ENCODE measurements at regions not wholly inside any gene's neighbourhood (a gene's known extent, or its start where the extent isn't known, plus 50 kb on each side); places are given as distances from the start of the nearest gene placed in this dataset.
"Not testable (repeated sequence)": the region's sequence is repeated elsewhere in the genome, so short reads cannot be mapped to it uniquely, and the experiment has no call there.

DNA sequence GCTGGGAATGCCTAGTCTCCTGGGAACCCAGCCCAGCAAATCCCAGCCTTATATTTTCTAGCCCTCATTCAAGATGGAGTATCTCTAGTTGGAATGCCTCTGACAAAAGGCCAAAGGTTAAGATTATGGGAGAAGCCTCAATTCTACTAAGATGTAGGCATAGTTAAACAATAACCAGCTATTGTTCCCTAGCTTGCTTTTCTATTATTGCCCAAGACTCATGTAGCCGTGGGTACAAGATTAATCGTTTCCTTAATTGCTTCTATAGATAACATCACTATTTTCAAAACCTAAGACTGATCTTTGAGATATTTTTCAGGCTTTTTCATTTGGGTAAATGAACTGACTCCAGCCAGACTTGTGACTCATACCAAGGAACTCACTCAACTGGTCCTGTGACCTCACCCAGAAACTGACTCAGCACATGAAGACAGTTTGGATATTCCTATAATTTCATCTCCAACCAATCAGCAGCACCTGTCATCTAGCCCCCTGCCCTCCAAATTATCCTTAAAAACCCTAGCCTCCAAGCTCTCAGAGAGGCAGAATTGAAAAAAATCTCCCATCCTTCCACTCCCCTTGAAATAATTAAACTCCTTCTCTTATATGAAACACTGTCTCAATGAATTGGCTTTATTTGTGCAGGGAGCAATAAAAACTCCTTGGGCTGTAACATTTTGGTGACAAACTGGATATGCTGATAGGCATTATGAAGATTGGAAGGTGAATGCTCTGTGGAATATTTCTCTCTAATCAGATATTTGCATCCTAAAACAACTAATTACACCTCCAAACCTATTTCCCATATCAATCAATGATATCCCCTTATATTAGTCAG, 589.0 kb downstream of the C12orf50 start:
- Mint-ChIP-seq H3K4me3 (ENCODE audit: low read depth) (peak overlapping the region; percentile 3), H3K36me3 (ENCODE audit: insufficient read depth) (peaks cover 2% of the 10 kb centered on the region), H3K27me3 (no peaks in the 10 kb centered on the region), H3K9me3 (ENCODE audit: low read depth) (peaks cover 9% of the 10 kb centered on the region), H3K4me1 (ENCODE audit: low read depth) (peaks cover 34% of the 10 kb centered on the region), H3K27ac (peak overlapping the region; percentile 78)
- TF ChIP-seq, protein P1, sequence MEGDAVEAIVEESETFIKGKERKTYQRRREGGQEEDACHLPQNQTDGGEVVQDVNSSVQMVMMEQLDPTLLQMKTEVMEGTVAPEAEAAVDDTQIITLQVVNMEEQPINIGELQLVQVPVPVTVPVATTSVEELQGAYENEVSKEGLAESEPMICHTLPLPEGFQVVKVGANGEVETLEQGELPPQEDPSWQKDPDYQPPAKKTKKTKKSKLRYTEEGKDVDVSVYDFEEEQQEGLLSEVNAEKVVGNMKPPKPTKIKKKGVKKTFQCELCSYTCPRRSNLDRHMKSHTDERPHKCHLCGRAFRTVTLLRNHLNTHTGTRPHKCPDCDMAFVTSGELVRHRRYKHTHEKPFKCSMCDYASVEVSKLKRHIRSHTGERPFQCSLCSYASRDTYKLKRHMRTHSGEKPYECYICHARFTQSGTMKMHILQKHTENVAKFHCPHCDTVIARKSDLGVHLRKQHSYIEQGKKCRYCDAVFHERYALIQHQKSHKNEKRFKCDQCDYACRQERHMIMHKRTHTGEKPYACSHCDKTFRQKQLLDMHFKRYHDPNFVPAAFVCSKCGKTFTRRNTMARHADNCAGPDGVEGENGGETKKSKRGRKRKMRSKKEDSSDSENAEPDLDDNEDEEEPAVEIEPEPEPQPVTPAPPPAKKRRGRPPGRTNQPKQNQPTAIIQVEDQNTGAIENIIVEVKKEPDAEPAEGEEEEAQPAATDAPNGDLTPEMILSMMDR (IDR thresholded peaks at IDR 0.05; ENCODE audit: unreplicated experiment): no peak
- DNase-seq (ENCODE audit: low spot score, unreplicated experiment): no peak

GRCh38 chr12:87430444-87430843, 598.8 kb downstream of the C12orf50 start:
- Mint-ChIP-seq H3K4me3 (ENCODE audit: low read depth) (no peak overlapping the region), H3K36me3 (ENCODE audit: insufficient read depth) (peaks cover 6% of the 10 kb centered on the region)

GRCh38 chr12:87428701-87429277, 600.4 kb downstream of the C12orf50 start:
- H3K4me3 Mint-ChIP-seq (ENCODE audit: low read depth): no peak overlapping the region
- H3K9me3 Mint-ChIP-seq (ENCODE audit: low read depth): peaks cover 31% of the 10 kb centered on the region
- H3K27me3 Mint-ChIP-seq: no peaks in the 10 kb centered on the region
- DNase-seq (ENCODE audit: low spot score, unreplicated experiment): no peak
- H3K36me3 Mint-ChIP-seq (ENCODE audit: insufficient read depth): peaks cover 6% of the 10 kb centered on the region
- TF ChIP-seq, protein P1 (IDR thresholded peaks at IDR 0.05; ENCODE audit: unreplicated experiment): no peak
- no peak overlapping the region for H3K27ac Mint-ChIP-seq
- no peaks in the 10 kb centered on the region for H3K4me1 Mint-ChIP-seq (ENCODE audit: low read depth)

More at GRCh38 chr12:87430444-87430843, 598.8 kb downstream of the C12orf50 start:
- TF ChIP-seq, protein P1 (IDR thresholded peaks at IDR 0.05; ENCODE audit: unreplicated experiment): no peak
- Mint-ChIP-seq H3K9me3 (ENCODE audit: low read depth) (peaks cover 39% of the 10 kb centered on the region), H3K4me1 (ENCODE audit: low read depth) (no peaks in the 10 kb centered on the region), H3K27ac (no peak overlapping the region), H3K27me3 (no peaks in the 10 kb centered on the region)
- no peak for DNase-seq (ENCODE audit: low spot score, unreplicated experiment)

DNA sequence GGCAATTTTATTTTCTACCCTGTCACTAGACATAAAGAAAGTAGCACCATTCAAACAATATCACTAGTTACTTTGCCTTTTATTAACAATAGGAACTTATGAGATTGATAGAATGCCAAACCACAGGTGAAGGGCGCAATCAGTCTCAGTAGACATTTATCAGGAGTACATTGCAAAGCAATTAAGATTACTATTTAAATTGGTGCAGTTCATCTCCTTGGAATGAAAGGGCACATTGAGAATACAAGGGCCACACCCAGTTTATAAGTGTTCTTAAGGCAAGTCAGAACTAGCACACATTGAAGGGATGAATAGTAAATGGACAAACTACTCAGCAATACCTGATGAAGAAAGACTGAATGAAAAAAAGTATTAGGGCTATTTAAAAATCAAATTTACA, 601.4 kb downstream of the C12orf50 start:
- Mint-ChIP-seq H3K27ac (no peak overlapping the region), H3K4me3 (ENCODE audit: low read depth) (no peak overlapping the region), H3K4me1 (ENCODE audit: low read depth) (no peaks in the 10 kb centered on the region), H3K27me3 (no peaks in the 10 kb centered on the region), H3K36me3 (ENCODE audit: insufficient read depth) (peaks cover 6% of the 10 kb centered on the region), H3K9me3 (ENCODE audit: low read depth) (peaks cover 28% of the 10 kb centered on the region)
- DNase-seq (ENCODE audit: low spot score, unreplicated experiment): no peak
- TF ChIP-seq, protein P1 (IDR thresholded peaks at IDR 0.05; ENCODE audit: unreplicated experiment): no peak

DNA sequence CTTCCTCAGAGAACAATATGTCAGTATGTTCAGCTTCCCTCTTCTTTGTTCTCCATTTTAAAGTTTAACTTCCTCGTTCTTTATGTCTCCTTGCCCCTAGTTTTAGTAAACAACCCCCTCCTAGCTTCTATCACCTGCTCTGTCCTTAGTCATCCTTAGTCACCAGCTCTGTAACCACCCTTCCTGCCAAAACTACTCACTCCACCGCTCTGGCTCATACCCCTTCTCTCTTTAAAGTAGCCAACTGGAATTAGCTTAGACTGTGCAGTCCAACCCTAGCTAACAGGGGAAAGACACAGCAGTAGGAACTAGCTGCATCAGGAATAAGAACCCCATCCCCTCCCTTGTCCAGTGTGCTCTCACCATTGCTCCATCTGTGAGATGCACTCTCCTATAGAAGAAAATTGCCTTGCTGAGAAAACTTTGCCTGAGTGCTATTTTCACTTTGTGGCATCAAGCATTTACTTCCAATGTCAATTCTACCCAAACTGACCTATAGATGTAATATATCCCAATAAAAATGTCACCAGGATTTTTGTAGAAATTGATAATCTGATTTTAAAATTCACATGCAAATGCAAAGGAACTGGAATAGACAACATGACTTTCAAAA, 603.2 kb downstream of the C12orf50 start:
- TF ChIP-seq, protein P1 (IDR thresholded peaks at IDR 0.05; ENCODE audit: unreplicated experiment): no peak
- H3K27me3 Mint-ChIP-seq: no peaks in the 10 kb centered on the region
- no peak overlapping the region for H3K27ac Mint-ChIP-seq
- DNase-seq (ENCODE audit: low spot score, unreplicated experiment): no peak
- H3K9me3 Mint-ChIP-seq (ENCODE audit: low read depth): peaks cover 22% of the 10 kb centered on the region
- peaks cover 3% of the 10 kb centered on the region for H3K36me3 Mint-ChIP-seq (ENCODE audit: insufficient read depth)
- H3K4me3 Mint-ChIP-seq (ENCODE audit: low read depth): no peak overlapping the region
- H3K4me1 Mint-ChIP-seq (ENCODE audit: low read depth): no peaks in the 10 kb centered on the region

DNA sequence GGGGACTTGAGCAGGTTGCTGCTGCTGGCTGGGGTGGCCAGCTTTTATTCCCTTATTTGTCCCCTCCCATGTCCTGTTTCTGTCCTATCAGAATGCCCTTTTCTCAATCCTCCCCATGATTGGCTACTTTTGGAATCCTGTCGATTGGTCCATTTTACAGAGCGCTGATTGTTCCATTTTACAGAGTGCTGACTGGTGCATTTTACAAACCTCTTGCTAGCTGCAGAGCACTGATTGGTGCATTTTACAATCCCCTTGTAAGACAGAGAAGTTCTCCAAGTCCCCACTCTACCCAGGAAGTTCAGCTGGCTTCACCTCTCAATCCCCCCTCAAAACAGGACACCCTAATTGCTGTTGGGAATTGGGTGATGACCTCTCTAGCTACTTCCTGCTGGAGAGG, 608.0 kb downstream of the C12orf50 start:
- not testable (repeated sequence) for H3K27ac Mint-ChIP-seq; H3K27me3 Mint-ChIP-seq; H3K4me3 Mint-ChIP-seq (ENCODE audit: low read depth); H3K4me1 Mint-ChIP-seq (ENCODE audit: low read depth); H3K36me3 Mint-ChIP-seq (ENCODE audit: insufficient read depth); DNase-seq (ENCODE audit: low spot score, unreplicated experiment)
- peaks cover 35% of the 10 kb centered on the region for H3K9me3 Mint-ChIP-seq (ENCODE audit: low read depth)
